LNCAP (cell line): ENCODE measurements at regions not wholly inside any gene's neighbourhood (a gene's known extent, or its start where the extent isn't known, plus 50 kb on each side); places are given as distances from the start of the nearest gene placed in this dataset.

Experiments used
- CTCF ChIP-seq: fragments of 450-650 bp; IDR thresholded peaks from 2 replicates; pipeline ENCODE4 v1.5.1; 2017; ENCODE audit warnings: mild to moderate bottlenecking

DNA sequence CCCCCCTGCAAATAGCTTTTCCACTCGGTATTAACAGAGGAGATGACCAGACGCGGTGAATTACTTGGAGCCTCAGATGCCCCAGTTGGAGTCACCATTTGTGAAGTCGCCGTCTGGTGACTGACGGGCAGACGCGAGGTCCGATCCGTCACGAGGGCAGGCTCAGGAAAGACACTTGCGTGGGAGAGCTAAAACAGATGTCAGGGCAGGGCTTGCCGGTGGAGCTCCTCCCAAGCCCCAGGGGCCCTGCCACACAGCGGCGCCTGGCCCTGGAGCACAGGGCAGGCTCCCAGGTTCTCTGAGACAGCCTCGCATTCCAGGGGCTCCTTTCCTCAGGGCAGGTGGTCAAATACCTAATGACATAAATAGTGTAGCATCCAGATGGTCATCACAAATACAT lies 348.3 kb downstream of the C16orf95 start:
- TF ChIP-seq CTCF: no peak

GRCh38 chr16:86969716-86970115 lies 347.5 kb downstream of the C16orf95 start:
- no peak for TF ChIP-seq CTCF

GRCh38 chr16:86970279-86970678 lies 346.9 kb downstream of the C16orf95 start:
- TF ChIP-seq CTCF: no peak

GRCh38 chr16:86970726-86971125 lies 346.5 kb downstream of the C16orf95 start:
- TF ChIP-seq CTCF: no peak

- no peak for TF ChIP-seq CTCF
Observed at GRCh38 chr16:86971251-86971650, 345.9 kb downstream of the C16orf95 start.

DNA sequence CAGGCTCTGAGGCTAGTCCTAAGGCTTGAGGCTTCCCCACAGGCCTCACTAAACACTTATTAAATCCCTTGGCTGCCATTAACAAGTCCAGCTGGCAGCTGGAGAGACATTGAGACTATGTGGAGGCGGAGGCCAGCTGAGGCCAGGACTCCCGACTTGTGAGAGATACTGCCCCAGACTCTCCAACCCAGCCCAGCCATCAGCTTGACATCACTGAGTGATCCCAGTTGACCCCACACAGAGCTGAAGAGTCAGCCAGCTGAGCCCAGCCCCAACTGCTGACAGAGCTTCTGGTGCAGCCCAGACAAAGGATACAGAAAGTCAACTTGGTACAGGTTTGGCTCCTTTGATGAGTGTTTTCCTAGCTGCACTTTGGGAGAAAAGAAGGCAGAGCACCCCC lies 343.1 kb downstream of the C16orf95 start:
- no peak for TF ChIP-seq CTCF

DNA sequence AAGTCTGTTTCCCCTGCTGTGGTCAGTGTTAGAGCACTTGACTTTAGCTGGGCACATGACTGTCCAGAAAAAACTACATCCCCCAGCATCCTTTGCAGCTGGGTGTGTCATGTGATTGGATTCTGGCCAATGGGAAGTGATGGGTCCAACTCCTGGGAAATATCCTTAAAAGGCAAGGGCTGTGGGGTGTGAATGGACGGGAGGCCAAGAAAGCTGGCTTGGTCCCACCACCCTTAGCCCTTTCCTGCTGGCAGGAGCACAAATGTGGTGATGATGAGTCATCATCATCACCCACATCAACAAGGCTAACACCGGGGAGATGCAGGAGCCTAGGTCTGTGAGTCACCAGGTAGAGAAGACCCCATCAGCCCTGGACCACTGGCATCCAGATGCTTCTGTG lies 341.7 kb downstream of the C16orf95 start:
- no peak for TF ChIP-seq CTCF

DNA sequence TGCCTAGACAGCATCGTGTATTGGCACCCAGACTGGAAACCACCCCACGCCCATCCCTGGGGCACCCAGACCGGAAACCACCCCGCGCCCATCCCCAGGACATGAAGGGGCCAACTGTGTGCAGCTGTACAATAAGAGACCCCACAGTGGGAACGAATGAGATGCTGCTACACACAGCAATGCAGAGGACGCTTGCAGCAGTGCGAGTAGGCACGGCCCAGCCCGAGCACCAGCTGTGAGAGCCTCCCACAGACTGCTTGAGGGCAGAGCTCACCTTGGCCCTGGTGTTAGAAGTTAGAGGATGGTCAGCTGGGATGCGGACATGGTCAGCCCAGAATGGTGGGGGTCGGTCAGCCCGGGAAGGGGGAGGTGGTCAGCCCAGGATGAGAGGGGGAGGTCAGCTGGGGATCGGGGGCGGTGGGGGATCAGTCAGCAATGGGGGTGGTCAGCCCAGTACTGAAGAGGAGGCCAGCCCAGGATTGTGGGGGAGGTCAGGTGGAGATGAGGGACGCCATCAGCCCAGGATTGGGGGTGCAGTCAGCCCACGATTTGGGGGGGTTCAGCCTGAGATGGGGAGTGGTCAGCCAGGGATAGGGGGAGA lies 340.0 kb downstream of the C16orf95 start:
- TF ChIP-seq CTCF: no peak
